ENCODE measurements at regions not wholly inside any gene's neighbourhood (a gene's known extent, or its start where the extent isn't known, plus 50 kb on each side); places are given as distances from the start of the nearest gene placed in this dataset.
"Not testable (repeated sequence)": the region's sequence is repeated elsewhere in the genome, so short reads cannot be mapped to it uniquely, and the experiment has no call there.

DNA sequence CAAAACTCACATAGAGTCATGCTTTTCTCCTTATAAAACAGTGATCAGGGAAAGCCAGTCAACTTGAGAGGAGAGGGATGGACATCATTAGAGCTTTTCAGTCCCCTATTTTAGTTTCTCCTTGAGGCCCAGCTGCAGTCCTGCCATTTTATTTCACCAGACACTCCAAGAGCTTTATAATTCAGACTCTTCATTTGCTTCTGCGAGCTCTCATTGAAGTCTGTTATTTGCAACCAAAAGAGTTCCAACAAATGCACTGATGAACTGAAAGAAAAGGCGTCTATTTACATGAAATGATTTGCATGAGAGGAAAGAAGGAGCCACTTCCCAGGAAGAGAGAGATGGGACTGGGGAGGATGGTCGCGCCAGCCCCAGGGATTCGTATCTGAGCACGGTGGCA, 86.8 kb downstream of the NDUFA12 start:
- no peak for DNase-seq (ENCODE audit: low read depth)

DNA sequence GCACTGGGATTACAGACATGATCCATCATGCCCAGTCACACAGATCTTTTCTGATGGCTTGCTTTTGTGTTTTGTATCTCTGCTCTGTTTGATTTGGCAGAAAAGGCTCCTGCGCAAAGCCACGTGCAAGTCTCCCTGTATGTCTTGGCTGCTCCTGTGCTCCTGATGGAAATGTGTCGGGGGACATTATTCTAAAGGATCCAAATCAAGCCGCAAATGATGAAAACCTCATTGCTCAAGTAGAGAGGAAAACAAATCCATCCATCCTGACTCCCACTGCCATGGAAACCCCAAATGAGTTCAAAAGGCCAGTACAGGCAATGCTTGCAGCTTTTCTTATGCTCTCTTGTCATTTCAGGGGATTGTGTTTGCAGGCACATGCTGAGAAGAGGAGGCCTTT, 93.8 kb downstream of the NDUFA12 start:
- DNase-seq (ENCODE audit: low read depth), result peak; percentile 76

DNA sequence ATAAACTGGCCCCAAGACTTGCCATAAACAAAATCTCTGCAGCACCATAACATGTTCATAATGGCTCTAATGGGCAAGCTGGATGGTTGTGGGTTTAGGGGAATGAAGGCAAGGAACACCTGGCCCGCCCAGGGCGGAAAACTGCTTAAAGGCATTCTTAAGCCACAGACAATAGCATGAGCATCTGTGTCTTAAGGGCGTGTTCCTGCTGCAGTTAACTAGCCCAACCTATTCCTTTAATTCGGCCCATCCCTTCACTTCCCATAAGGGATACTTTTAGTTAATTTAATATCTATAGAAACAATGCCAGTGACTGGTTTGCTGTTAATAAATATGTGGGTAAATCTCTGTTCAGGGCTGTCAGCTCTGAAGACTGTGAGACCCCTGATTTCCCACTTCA, 97.7 kb downstream of the NDUFA12 start:
- DNase-seq (ENCODE audit: low read depth), result not testable (repeated sequence)

DNA sequence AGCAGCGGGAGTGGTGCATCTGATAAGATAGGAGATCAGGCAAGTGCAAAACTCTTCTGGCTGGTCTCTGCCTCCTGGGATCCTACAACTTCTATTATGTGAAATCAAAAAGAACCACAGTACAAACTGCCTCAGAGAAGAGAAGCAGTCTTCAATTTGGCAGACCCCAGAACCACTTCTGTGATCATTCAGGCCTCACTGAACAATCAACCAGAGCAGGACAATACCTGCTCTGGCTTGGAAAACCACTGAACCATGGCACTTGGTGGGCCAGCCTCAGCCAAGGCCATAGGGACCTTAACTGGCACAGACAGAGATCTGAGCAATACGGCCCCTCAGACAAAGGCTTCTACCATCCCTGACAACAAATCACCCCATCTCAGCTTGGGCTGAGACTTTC, 103.0 kb downstream of the NDUFA12 start:
- DNase-seq (ENCODE audit: low read depth), result no peak

DNA sequence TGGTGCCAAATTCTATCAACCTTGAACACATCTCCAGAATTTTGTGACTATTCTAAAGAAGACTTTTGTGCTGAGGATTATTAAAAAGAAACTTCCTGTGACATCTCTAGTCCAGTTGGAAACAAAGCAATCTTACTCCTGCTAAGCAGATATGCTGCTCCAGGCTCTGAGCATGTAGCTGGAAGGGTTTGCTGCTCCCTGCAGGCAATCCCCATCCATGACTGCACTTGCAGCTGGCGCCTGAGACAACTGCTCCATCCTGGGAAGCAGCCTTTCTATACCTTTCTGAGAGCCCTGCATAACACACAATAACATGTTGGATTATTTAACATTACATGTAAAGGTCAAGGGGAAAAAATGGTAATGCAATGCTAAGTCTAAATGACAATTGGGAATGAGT, 105.1 kb downstream of the NDUFA12 start:
- no peak for DNase-seq (ENCODE audit: low read depth)

DNA sequence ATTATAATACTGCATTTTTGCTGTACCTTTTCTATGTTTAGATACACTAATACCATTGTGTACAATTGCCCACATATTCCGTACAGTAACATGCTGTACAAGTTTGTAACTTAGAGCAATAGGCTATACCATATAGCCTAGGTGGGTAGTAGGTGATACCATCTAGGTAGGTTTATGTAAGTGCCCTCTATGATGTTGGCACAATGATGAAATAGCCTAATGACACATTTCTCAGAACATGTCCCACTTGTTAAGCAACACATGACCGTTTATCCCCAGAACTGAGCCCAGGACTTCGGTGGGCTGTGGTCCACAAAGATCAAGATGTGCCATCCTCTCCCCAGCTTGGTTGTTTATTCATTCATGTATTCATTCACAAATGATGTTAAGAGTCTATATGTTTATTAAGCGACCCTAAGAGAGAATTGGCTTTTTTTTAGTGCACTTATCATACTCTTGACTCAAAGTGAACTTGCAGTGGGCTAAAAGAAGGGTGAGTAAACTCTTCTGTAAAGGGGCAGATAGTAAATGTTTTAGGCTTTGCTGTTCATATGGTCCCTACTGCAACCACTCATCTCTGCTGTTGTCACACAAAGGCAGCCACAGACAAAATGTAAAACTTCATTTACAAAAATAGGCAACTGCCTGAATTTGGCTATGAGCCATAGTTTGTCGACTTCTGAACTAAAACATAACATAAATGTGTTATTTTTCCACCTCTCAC, 110.8 kb downstream of the NDUFA12 start:
- DNase-seq (ENCODE audit: low read depth), result no peak

DNA sequence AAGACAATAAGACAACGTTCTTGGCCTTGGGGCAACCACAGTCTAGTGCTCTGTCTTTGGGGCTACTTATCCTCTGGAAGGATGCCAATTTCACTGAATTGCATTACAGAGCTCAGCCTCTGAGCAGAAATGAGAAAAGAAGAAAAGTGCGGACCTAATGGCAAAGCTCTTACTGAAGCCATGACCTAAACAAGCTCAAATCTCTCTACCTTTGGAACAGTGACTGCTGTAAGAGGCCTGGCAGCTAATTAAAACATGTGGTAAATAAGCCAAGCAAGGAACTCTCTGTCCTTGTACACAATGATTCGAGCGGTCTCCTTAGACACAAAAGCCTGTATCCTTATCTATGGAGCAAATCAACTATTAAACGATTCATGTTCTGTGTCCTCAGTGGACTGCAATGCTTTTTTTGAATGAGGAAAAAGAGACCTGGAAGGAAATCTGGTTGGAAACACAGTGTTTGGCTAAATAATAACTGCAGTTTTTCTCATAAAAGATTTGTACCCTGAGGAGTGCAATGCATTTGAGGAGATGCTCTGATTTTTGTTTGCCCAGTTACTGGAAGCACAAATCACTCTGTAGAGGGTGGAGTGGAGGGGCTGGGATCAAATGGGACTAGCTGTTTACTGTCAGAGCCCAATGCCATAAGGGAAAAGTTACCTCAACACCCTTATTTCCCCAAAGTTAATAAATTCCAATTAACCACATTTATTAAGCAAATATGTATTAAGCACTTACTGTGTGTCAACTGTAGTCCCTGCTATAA, 113.9 kb downstream of the NDUFA12 start:
- DNase-seq (ENCODE audit: low read depth), result no peak

DNA sequence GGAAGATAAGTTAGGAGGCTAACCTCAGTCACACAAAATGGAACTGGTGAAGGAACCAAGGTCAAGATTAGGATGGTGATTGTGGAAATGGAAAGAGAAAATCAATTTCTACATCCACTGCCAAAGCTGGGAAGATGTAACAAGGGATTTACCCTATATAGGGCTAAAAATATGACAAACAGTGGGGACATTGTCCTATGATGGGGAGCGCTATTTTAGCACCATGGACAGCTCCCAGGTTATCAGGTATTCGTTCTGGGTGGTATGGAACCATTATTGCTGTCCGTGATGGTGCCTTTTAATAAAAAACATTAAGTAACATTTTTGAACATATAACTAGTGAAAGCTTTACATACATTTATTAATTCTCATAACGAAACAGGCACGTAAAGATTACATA, 124.0 kb downstream of the NDUFA12 start:
- no peak for DNase-seq (ENCODE audit: low read depth)

DNA sequence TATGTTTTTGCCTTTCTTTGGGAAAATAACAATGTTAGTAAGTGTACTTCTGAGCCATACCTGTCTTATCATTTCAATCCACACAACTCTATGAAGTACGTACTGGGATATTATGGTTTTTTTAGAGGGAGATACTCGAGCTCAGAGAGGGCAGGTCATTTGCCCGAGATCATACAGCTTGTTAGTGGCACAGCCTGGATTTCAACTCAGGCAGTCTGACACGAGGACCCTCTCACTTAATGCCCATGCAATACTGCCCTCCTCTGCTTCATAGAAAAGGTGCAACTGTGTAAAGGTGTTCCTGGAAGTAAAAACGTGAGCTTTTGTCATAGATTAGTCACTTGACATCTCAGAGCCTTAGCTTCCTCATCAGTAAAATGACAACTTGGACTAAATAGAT, 128.0 kb downstream of the NDUFA12 start:
- DNase-seq (ENCODE audit: low read depth), result no peak

DNA sequence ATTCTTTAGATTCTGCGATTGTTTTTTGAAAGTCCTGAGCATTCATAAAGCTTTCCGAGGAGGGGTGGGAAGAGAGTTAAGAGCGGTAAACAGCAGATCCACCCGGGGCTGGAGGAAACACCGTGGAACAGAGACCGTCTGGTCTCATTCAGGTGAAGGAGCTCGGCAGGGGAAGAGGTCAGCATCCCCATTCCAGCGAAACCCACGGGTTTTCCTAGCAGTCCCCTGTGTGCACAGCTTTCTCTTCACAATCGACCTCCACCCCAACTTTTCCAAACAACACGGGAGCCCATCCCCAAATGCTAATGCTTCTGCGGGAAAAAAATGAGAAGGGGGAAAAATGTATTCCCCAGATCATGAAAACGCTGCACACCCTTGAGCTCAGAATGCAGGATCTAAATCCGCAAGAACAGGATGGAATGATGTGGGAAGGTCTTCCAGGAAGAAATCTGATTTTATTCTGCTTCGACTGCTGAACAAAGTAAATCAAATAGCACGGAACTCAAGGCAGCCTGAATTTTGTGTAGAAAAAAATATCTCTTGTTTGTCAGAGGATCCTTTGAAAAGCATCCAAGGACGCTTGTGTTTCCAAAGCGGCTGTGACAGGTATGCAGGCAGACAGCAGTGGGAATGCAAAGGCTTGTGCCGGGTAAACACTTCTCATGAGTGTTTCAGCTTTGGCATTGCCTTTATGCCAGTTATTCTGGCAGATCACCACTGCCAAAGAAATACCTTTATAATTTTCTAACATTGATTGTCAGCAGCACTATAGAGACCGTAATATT, 128.8 kb downstream of the NDUFA12 start:
- DNase-seq (ENCODE audit: low read depth), result no peak

DNA sequence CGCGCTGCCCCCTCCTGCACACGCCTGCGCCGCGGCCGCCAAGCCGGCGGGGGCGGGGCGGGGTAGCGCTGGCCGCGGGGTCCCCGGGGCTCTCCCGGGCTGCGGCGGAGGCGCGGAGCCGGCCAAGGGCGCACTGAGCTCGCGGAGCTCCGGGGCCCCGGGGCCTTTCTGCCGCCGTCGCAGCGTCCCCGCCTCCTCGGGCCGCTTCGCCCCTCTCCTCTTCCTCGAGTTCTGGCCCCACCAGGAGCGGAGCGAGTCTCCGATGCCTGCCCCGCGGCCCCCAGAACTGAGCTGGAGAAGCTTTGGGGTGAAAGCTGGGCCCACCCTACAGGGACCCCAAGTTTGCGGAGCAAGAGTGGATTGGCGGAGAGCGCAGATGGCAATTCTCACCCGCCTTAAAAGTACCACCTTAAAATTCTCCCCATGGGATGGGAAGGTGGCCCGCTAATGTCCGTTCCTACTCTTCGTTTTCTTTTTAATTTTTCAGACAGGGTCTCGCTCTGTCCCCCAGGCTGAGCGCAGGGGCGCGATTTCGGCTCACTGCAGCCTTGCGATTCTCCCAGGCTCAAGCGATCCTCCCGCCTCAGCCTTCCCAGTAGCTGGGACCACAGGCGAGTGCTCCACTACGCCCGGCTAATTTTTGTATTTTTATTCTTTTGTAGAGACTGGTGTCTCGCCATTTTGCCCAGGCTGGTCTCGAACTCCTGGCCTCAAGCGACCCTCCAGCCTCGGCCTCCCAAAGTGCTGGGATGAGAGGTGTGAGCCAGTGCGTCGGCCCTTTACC, 129.6 kb downstream of the NDUFA12 start:
- no peak for DNase-seq (ENCODE audit: low read depth)

DNA sequence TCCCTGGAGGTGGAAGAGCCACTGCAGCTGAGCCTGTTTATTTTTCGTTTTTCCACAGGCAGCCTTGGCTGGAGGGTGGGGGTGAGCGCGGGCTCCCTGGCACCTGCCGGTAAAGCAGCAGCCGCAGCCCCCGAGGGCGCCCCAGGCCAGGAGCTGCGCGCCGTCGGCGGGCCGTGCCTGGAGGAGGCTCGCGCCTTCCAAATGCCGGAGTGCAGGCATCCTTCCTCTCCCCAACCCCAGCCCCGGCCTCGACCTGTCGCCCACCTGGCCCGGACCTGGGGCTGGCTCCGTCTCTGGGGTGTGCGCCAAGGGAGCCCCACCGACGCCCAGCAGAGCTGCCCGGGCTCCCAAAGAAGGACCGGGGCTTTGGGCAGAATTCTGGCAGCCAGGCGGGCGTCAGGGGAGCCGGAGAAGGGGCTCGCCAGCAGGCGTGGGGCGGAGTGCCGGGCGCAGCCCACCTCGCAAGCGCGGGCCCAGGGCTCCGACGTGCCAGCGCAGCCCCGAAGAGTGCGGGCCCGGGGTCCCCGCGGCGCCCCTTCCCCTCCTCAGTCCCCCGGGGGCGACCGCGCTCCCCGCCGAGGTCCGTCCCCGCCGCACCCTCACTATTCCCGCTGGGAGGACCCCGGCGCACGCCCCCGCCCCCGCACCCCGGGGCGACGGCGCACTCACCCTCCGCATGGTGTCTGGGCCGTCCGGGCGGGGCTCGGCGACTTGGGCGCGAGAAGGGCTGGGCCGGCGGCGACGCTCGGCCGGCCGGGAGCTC, 130.3 kb downstream of the NDUFA12 start:
- DNase-seq (ENCODE audit: low read depth), result no peak

DNA sequence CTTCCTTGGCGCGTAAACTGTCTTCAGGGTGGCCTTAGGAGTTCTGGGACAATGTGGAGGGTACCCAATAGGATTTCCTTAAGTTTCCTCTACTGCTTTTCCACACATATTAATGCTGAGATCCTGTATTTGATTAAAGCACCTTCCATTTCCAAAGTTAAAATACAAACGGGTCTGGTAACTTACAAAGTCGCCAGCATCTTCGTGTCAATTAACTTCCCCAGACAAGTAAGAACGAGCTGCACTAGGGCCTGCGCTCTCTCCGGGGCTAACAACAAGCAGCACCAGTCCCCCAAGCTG, 130.9 kb downstream of the NDUFA12 start:
- DNase-seq (ENCODE audit: low read depth), result no peak

DNA sequence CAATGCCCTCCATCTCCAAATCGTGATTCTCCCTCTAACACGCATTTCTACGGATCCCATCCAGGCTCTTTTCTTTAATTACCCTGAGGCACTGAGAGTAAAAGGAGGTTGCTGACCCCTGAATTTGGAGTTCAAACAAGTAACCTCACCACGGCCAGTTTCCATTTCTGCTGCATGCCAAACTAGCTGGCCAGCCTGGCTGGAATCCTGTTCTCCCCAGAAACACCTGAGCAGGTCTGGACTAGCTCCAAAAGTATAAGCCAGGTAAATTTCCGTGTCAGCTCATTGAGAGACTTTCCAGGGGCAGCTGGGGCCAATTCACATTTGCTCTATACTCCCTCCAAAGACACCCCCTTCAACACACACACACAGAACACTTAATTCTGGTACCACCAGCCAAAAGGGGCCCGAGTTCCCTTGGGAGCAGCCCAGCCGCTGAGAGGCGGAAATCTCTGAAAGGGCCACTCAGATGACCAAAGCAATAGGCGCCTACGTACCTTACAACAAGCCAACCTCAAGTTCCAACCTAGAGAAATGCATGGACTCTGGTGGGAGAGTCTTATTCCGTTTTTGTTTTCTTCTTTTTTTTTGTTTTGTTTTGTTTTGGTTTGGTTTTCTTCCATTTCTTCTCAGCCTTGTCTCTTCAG, 131.4 kb downstream of the NDUFA12 start:
- no peak for DNase-seq (ENCODE audit: low read depth)

DNA sequence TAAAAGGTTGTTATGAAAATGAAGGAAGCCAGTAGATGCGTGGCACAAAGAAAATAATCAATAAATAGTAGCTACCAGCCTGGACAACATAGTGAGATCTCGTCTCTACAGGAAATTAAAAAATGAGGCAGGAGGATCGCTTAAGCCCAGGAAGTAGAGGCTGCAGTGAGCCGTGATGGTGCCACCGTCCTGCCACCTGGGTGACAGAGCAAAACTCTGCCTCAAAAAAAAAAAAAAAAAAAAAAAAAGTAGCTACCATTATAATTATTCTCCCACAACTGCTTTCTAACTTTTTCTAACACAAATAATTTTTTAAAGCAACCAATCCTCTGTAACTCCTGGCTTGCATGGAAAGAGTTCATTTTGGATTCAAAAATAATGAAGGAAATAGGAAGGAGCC, 133.0 kb downstream of the NDUFA12 start:
- DNase-seq (ENCODE audit: low read depth), result no peak

DNA sequence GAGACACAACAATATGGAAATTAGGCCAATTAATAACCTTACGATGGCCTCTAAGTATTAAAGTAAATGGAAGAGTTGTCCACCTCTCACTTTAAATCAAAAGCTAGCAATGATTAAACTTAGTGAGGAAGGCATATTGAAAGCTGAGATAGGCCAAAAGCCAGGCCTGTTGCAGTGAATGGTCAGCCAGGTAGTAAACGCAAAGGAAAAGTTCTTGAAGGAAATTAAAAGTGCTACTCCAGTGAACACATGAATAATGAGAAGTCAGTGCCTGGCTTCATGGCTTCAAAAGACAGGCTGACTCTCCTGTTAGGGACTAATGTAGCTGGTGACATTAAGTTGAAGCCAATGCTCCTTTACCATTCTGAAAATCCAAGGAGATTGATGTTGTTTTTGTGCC, 135.3 kb downstream of the NDUFA12 start:
- DNase-seq (ENCODE audit: low read depth), result no peak

DNA sequence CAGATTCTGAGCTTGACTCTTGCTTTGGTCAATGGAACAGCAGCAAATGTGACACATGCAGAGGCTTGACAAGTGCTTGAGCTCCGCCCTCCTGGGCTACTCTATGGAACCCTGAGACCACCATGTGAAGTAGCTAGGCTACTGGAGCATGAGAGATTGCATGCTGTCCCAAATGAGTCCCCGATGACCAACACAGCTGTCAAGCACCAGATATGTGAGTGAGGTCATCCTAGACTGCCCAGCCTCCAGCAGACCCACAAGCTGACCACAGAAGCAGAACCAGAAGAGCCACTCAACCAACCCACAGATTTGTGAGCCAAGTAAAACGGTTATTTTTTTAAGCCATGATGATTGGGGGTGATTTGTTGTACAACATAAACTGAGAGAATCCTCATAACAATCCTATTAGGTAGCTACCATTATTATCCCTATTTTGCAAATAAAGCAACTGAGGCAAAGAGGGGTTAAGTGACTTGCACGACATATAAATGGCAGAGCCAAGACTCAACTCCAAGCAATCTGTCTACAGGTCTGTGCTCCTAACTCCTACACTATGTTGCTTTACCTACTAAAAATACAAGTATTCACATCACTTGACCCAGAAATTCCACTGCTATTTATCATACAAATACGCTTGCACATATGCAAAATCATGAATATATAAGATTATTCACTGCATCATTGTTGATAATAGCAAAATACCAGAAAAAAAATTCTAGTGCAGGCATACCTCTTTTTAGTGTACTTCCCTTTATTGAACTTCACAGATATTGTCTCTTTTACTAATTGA, 136.2 kb downstream of the NDUFA12 start:
- DNase-seq (ENCODE audit: low read depth), result peak; percentile 18

DNA sequence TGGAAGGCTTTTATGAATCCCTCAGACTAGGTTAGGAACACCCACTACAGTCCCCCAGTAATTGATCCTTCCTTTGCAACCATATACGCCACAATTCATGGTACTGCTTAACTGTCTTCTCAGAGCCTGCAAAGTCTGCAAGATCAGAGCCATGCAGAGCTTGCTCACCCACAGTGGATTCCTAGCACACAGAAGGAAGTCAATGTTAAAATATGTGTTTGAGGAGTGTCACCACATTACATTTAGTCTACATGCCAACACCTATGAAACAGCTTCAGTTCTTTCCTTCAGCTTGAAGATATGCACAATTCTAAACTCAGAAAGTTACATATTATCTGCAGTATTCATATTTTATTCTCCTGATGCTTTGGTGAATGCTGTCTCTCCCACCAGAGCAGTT, 138.5 kb downstream of the NDUFA12 start:
- DNase-seq (ENCODE audit: low read depth), result no peak

DNA sequence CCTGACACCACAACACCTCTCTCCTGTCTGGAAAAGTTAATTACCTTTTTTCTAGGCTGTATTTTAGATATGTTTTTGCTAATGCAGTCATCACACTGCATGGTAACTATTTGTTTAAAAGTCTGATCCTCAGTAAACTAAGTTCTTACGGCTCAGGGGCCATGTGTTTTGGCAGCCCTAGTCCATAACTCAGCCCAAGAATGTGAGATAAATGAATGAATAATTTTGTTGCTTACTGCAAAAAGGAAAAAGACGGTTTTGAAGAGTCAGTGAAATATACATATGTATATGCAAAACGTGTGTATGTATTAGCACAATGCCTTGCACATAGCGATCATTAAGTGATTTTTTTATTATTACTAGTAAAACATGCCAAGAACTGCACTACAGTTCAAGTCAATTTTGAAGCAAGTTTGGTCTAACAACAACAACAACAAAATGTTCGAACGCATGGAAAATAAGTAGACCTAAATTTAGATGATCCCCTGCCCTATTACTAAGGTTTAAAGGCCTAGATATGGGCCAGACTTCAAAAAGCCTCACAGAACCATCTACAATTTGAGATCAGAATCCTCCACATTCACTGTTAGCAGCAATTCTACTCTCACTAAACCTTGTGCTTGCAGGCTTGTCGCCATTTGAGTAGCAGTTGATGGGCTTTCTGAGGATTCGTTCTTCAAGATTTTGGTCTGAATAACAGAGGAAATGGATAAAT, 140.0 kb downstream of the NDUFA12 start:
- DNase-seq (ENCODE audit: low read depth), result no peak

DNA sequence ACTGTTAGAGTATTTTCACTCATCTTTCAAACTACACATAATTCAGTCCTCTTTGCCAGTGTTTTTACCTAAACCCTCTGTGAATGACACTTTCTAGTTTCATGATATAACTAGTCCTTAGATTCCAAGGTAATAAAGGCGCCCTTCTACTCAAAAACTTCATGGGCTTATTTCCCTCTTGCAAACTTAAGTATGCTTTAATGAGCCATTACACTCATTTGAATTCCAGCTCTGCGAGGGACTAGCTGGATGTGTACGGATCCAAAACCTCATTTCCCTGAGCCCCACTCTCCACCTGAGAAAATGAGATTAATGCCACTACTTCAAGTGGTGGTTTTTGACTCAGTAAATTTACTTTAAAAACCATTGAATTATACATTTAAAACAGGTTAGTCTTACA, 141.1 kb downstream of the NDUFA12 start:
- no peak for DNase-seq (ENCODE audit: low read depth)

Data from stromal cell of bone marrow (primary cell).